Upper lobe of left lung (tissue), 4 donors: ENCODE measurements at regions not wholly inside any gene's neighbourhood (a gene's known extent, or its start where the extent isn't known, plus 50 kb on each side); places are given as distances from the start of the nearest gene placed in this dataset.

Experiments used
- CTCF ChIP-seq, 6 experiments: fragments of 450-650 bp in 4 of 6; fragments of 200-600 bp in 2 of 6; sonication (generic) in 2 of 6; IDR thresholded peaks; one replicate each; pipeline ENCODE4 v1.5.1; 2016 to 2019; ENCODE audit warnings: antibody characterized with exemption in 6 of 6
- EP300 ChIP-seq, 4 donors: sonication (generic); formaldehyde crosslinking; IDR thresholded peaks; one replicate each; pipeline ENCODE4 v1.5.1; 2017; ENCODE audit warnings: antibody characterized with exemption in 4 of 4, control low read depth in 2 of 4

GRCh38 chr20:48178633-48179032 is 393.4 kb upstream of the SULF2 start:
- TF ChIP-seq EP300 (IDR thresholded peaks at IDR 0.05), result no peak
- TF ChIP-seq CTCF (IDR thresholded peaks at IDR 0.05), result no peak
